Fibroblast of skin of abdomen (primary cell): ENCODE measurements at regions not wholly inside any gene's neighbourhood (a gene's known extent, or its start where the extent isn't known, plus 50 kb on each side); places are given as distances from the start of the nearest gene placed in this dataset.
"Not testable (repeated sequence)": the region's sequence is repeated elsewhere in the genome, so short reads cannot be mapped to it uniquely, and the experiment has no call there.

Source experiments
- DNase-seq: peaks from one replicate; pipeline ENCODE4 v3.0.0-alpha.2; 2013

- no peak for DNase-seq
Observed at GRCh38 chr22:46026899-46027210, 49.9 kb upstream of the WNT7B start.

GRCh38 chr22:46027211-46028105 is 50.5 kb upstream of the WNT7B start:
- no peak for DNase-seq

DNA sequence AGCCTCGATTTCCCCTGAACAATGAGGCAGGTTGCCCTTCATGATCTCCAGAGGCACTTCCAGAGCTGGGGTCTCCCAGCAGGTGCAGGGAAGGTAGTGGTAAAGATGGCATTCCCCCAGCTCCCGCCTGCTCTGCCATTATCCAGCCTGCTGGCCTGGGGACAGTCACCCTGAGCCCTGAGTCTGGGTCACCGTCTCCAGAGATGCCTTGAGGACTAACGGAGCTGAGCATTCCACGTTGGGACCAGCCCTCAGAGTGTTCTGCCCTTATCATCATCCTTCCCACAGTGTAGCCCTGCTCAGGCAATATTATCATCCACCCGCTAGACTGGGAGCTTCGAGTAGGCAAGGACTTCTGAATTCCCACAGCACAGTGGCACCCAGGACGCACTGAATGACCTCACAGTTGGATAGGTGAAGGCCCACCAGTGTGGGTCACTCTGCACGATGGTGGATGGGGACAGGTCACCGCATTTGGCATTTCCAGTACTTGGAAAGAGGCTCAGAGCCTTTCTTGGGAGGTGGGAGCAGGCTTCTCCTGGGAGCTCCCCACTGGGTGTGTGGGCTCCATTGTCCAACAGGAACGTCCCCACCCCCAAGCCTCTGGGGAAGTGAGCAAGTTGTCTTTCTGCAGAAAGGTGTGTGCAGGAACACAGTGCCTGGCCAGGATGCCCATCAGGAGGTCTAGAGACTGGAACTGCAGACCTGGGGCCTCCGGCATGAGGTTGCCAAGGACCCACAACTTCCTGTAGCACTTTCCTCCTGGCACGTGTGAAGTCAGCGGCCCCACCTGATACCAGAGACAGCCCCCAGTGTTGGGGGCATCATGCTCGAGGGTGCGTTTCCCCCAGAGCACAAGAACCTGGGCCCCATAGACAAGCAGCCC is 51.4 kb upstream of the WNT7B start:
- DNase-seq, result no peak

GRCh38 chr22:46029036-46029435 is 52.1 kb upstream of the WNT7B start:
- no peak for DNase-seq

- no peak for DNase-seq
Observed at GRCh38 chr22:46029574-46030200, 52.7 kb upstream of the WNT7B start.

- no peak for DNase-seq
Observed at GRCh38 chr22:46030231-46030880, 53.4 kb upstream of the WNT7B start.

- DNase-seq, result no peak
Observed at GRCh38 chr22:46031066-46031465, 54.1 kb upstream of the WNT7B start.

DNA sequence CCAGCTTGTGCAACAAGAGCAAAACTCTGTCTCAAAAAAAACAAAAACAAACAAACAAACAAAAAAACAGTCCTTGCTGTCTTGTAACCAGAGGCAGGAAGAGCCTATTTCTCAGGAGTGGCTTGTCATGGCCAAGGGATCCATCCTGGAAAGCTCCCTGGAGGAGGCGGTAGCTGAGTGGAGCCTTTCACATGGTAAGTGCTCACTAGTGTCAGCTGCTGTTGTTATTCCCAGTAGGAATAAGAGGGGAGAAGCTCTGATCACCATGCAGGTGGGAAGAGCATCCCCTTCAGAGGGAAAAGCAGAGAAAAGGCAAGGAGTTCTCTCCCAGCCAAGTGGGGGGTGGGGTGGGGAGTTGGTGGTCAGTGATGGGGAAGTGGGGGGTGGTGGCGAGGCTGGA is 54.6 kb upstream of the WNT7B start:
- no peak for DNase-seq

DNA sequence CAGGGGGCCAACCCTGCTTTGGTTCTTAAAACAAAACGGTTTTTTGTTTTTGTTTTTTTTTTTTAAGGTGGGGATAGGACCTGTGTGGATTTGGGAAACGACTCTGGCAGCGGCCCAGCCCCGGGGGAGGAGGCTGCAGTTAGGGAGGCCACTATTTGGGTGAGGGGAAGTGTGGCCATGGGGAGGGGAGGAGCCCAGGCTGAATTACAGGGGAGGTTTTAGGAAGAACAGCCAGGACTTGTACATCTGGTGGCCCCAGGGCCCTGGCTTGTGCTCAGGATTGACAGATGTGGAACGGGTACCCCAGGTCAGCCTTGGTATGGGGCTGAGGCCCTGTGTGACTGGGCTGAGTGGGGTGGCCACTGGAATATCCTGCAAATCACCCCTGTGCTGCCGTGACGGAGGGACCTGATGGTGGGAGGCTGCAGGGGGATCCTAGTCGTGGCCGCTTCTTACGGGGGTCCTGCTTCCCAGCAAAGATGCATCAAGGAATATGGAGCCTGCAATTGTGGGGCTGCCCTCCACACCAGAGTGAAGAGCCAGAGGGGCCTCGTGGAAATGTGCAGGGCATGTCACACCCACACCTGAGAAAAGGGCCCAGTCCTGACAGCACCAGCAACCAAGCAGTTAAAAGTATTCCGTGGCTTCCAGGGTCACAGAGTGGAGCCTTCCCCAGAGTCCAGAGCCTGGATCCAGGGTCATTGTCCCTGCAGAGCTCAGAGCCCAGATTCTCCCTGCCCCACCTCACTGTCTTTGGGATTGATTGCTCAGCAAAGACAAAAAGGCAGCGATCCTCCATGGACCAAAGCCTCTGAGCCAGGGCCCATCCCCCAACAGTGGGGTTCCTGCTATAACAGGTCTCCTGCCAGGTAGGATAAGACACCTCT is 55.2 kb upstream of the WNT7B start:
- no peak for DNase-seq

DNA sequence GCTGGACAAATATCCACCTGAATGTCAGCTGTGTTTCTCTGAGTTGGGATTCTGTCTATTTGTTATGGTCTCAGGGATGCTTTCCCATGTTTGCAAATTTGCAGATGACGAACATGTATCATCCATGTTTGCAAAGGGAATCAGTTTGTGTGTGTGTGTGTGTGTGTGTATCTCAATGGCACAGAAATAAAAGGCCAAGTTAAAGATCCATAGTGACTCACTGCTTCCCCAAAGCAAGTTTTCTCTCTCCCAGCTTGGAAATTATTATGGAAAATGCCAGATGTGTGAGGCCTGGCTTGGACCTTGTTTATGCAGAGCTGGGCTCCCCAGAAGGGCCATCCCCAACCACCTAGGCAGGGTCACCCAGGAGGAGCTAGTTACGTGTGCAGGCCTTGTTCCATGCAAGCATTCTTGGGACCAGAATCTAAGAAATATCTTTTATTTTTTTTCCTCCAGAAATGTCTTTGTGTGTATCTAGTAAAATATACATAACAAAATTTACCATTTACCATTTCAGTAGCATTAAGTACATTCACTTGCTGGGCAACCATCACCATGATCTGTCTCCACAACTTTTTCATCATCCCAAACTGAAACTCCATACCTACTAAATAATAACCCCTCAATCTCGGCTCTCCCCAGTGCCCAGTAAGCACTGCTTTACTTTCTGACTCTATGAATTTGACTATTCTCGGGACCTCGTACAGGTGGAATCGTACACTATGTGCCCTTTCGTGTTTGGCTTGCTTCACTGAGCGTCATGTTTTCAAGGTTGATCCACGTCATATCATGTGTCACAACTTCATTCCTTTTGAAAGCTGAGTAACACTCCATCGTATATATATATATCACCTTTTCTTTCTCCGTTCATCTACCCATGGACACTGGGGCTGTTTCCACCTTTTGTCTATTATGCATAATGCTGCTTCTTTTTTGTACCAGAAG is 56.6 kb upstream of the WNT7B start:
- DNase-seq, result peak; percentile 56

DNA sequence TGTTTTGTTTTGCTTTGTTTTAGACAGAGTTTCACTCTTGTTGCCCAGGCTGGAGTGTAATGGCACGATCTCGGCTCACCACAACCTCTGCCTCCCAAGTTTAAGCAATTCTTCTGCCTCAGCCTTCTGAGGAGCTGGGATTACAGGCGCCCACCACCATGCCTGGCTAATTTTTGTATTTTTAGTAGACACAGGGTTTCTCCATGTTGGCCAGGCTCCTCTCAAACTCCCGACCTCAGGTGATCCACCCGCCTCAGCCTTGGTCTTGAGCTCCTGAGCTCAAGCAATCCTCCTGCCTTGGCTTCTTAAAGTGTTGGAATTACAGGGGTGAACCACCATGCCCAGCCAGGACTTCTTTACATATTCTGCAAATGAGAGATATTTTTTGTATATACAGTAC is 57.5 kb upstream of the WNT7B start:
- not testable (repeated sequence) for DNase-seq

DNA sequence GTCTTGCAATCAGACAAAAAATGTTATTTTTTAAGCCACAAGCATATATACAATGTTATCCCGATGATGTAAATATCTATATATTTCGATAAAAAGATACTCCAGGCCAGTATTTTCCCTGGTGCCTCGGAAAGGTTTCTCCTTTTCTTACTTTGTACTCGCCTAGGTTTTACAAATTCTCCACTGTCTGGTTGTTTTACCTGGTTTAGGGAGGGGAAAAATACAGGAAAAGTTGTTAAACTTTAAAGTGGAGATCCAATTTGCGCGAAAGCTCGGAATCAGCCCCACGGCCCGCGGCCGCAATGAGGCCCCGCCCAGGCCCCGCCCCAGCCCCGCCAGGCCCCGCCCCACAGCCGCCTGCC is 58.4 kb upstream of the WNT7B start:
- DNase-seq, result no peak

GRCh38 chr22:46035742-46036557 is 59.0 kb upstream of the WNT7B start:
- DNase-seq, result peak; percentile 99

DNA sequence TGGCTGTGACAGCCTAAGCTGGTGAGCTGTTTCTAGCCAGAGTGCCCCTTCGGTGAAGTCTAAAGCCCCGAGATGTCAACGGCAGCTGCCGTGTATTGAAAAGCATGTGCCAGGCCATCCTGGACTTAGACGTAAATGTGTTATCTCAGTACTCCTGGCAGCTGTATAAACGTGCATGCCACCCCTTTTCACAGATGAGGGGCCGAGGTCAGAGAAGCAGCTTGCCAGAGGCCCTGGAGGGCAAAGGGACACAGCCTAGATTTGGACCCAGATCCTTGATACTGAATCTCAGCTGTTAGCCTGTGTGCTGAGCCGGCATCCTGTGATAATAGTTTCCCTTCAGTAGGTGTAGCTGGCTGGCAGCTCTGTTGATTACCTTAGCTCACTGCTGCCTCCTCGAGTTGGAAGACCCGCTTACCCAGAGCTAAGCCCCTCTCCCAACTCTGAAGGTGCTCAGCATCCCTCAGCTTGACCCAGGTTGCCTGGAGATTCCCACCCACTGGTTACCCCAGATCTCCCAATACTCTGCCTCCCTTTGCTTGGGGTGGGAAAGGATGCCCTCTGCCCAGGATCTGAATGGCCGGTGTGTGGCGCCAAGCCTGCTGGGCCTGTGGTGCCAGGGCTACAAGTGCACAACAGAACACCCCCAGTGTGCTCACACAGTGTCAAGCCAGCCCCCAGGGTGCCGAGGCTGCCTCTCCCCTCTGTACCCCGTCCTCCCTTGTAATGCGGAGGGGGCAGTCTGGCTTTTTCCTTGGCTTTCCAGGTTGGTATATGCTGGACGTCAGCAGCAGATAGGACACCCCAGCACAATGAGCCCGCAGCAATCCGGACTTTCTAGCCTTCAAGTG is 59.8 kb upstream of the WNT7B start:
- no peak for DNase-seq

GRCh38 chr22:46038174-46038487 is 61.2 kb upstream of the WNT7B start:
- no peak for DNase-seq

DNA sequence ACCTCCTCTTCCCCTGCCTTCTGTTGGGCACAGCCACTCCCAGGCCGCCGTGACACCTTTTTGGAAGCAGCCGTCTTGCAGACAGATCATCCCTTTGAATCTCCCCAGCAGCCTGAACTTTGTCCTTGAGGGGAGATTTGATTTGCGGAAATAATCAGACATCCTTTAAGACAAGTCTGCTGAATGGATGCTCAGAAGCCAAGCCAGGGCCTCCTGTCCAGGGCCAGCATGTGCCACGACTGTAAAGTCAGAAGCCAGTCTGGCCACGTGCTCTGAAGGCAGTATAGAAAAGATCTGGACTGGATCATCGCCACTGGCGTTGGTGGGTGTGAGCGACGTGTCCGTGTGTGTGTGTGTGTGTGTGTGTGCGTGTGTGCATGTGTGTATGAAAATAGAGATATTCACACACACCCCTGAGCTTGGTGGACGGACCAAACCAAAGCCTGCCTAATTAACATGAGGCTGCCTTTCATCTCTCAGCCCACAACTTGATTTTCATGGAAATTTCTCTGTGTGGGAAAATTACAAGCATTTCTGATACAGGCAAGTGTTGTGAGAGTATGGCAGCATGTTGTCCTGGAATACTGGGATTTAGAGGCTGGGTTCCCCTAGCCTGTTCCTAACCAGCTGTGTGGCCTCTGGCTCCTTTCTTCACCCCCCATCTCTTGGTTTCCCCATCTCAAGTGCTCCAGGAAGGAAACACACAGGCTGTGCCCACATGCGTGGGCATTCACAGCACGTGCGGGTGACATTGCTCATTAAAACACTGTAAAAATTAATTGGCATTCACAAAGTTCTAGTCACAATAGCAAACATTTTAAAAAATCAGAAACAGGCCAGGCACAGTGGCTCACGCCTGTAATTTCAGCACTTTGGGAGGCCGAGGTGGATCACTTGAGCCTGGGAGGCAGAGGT is 61.8 kb upstream of the WNT7B start:
- no peak for DNase-seq

- no peak for DNase-seq
Observed at GRCh38 chr22:46039535-46039934, 62.6 kb upstream of the WNT7B start.
